Lower leg skin (tissue), 3 donors: ENCODE measurements at regions not wholly inside any gene's neighbourhood (a gene's known extent, or its start where the extent isn't known, plus 50 kb on each side); places are given as distances from the start of the nearest gene placed in this dataset.

ENCODE experiments used
- CTCF ChIP-seq, 3 donors: fragments of 450-650 bp; IDR thresholded peaks; one replicate each; pipeline ENCODE4 v1.5.1; 2016; ENCODE audit warnings: antibody characterized with exemption in 3 of 3, mild to moderate bottlenecking in 3 of 3, moderate library complexity in 2 of 3
- POLR2A ChIP-seq, 2 donors: fragments of 450-650 bp; IDR thresholded peaks; one replicate each; pipeline ENCODE4 v1.6.1; 2016 to 2017; ENCODE audit warnings: antibody characterized with exemption in 2 of 2, mild to moderate bottlenecking in 1 of 2, moderate library complexity in 1 of 2

GRCh38 chr1:37244083-37244480 is 209.8 kb upstream of the GRIK3 start:
- TF ChIP-seq CTCF (IDR thresholded peaks at IDR 0.05) (no peak), POLR2A (IDR thresholded peaks at IDR 0.05) (no peak)
